IMR-90 (cell line): ENCODE measurements at regions not wholly inside any gene's neighbourhood (a gene's known extent, or its start where the extent isn't known, plus 50 kb on each side); places are given as distances from the start of the nearest gene placed in this dataset.

Experiments
- ATAC-seq: fragments of 200-7000 bp; cut with Tn5 transposase; 2 replicates; pipeline ENCODE4 v1.9.1; 2020; ENCODE audit warnings: low read depth, mild to moderate bottlenecking, moderate library complexity
- BruUV-seq: library from RNA; stranded (reverse); fragments of 400-500 nt; replicated peaks from 2 replicates; lab custom pipeline; 2021; lab: Mats Ljungman, UMichigan
- CTCF ChIA-PET: fragments of 300-600 bp; formaldehyde crosslinking; extraction: SDS; loops from one replicate; lab custom pipeline; 2021; ENCODE audit warnings: antibody characterized with exemption; lab: Yijun Ruan, JAX
- POLR2A ChIA-PET: fragments of 300-600 bp; sonication (Branson Sonifier 250); formaldehyde crosslinking; loops from one replicate; lab custom pipeline; 2022; ENCODE audit warnings: antibody characterized with exemption; ENCODE audit not compliant: unreplicated experiment; lab: Charles Lee
- DNase-seq: peaks from one replicate; pipeline ENCODE4 v3.0.0; 2013
- H2AFZ ChIP-seq: replicated peaks from 2 replicates; pipeline ENCODE3; 2013; ENCODE audit warnings: low read length, mild to moderate bottlenecking; ENCODE audit not compliant: poor library complexity
- H2AK5ac ChIP-seq: 2 replicates; pipeline ENCODE4 v1.6.1; 2013; ENCODE audit warnings: low read depth, low read length, inconsistent platforms
- H2AK9ac ChIP-seq: replicated peaks from 2 replicates; pipeline ENCODE3; 2013; ENCODE audit warnings: mild to moderate bottlenecking, low read depth, low read length, moderate library complexity; ENCODE audit not compliant: poor library complexity
- H2BK120ac ChIP-seq: 2 replicates; pipeline ENCODE4 v1.6.1; 2013; ENCODE audit warnings: low read depth, low read length, inconsistent platforms
- H2BK15ac ChIP-seq: 3 replicates; pipeline ENCODE4 v1.6.1; 2013; ENCODE audit warnings: low read depth, low read length, inconsistent platforms
- H2BK20ac ChIP-seq: 2 replicates; pipeline ENCODE4 v1.6.1; 2013; ENCODE audit warnings: low read depth, mild to moderate bottlenecking, inconsistent platforms, low read length, moderate library complexity
- H2BK5ac ChIP-seq: 2 replicates; pipeline ENCODE4 v1.6.1; 2013; ENCODE audit warnings: mild to moderate bottlenecking, low read depth, low read length, inconsistent platforms; ENCODE audit not compliant: poor library complexity, severe bottlenecking
- H3K14ac ChIP-seq: replicated peaks from 2 replicates; pipeline ENCODE4 v1.6.1; 2013; ENCODE audit warnings: low read depth, low read length, inconsistent platforms
- H3K18ac ChIP-seq: 2 replicates; pipeline ENCODE4 v1.6.1; 2013; ENCODE audit warnings: low read depth, low read length, control low read depth
- H3K23ac ChIP-seq: 2 replicates; pipeline ENCODE4 v1.6.1; 2013; ENCODE audit warnings: low read depth, low read length, inconsistent platforms
- H3K27ac ChIP-seq: 2 replicates; pipeline ENCODE4 v1.5.1; 2013; ENCODE audit warnings: mild to moderate bottlenecking, control low read depth, low read length; ENCODE audit not compliant: insufficient read depth
- H3K27me3 ChIP-seq: 2 replicates; pipeline ENCODE4 v1.6.1; 2013; ENCODE audit warnings: low read length; ENCODE audit not compliant: control insufficient read depth, insufficient read depth
- H3K36me3 ChIP-seq: 2 replicates; pipeline ENCODE4 v1.6.1; 2013; ENCODE audit warnings: low read length, mixed read lengths; ENCODE audit not compliant: control insufficient read depth, insufficient read depth
- H3K4ac ChIP-seq: 2 replicates; pipeline ENCODE4 v1.6.1; 2013; ENCODE audit warnings: low read depth, low read length, inconsistent platforms
- H3K4me1 ChIP-seq: 2 replicates; pipeline ENCODE4 v1.6.1; 2013; ENCODE audit warnings: low read length, mixed read lengths; ENCODE audit not compliant: control insufficient read depth, insufficient read depth
- H3K4me2 ChIP-seq: 2 replicates; pipeline ENCODE4 v1.6.1; 2013; ENCODE audit warnings: low read depth, mild to moderate bottlenecking, control low read depth, low read length, moderate library complexity
- H3K4me3 ChIP-seq: 2 replicates; pipeline ENCODE4 v1.5.1; 2013; ENCODE audit warnings: low read depth, mild to moderate bottlenecking, control low read depth, low read length, moderate library complexity; ENCODE audit not compliant: insufficient read depth
- H3K56ac ChIP-seq: 2 replicates; pipeline ENCODE4 v1.6.1; 2013; ENCODE audit warnings: low read length, inconsistent platforms; ENCODE audit not compliant: insufficient read depth; ENCODE audit errors: extremely low read depth
- H3K79me1 ChIP-seq, 2 experiments: 2 replicates each; pipeline ENCODE4 v1.6.1; 2013; ENCODE audit warnings: low read length in 2 of 2, inconsistent platforms in 1 of 2, low read depth in 1 of 2
- H3K9ac ChIP-seq: 2 replicates; pipeline ENCODE4 v1.6.1; 2013; ENCODE audit warnings: low read depth, low read length, control low read depth
- H3K9me1 ChIP-seq: 2 replicates; pipeline ENCODE4 v1.6.1; 2013; ENCODE audit warnings: low read length, inconsistent platforms; ENCODE audit not compliant: insufficient read depth
- H3K9me3 ChIP-seq: 2 replicates; pipeline ENCODE4 v1.6.1; 2013; ENCODE audit warnings: low read length; ENCODE audit not compliant: control insufficient read depth, insufficient read depth
- H4K20me1 ChIP-seq: 2 replicates; pipeline ENCODE4 v1.6.1; 2013; ENCODE audit warnings: low read length, inconsistent platforms; ENCODE audit not compliant: insufficient read depth
- H4K5ac ChIP-seq: 2 replicates; pipeline ENCODE4 v1.6.1; 2013; ENCODE audit warnings: mild to moderate bottlenecking, low read depth, low read length, control low read depth
- H4K8ac ChIP-seq, 2 experiments: 2 replicates each; pipeline ENCODE4 v1.6.1; 2013; ENCODE audit warnings: low read depth in 2 of 2, low read length in 2 of 2, control low read depth in 1 of 2, inconsistent platforms in 1 of 2
- H4K91ac ChIP-seq: 2 replicates; pipeline ENCODE4 v1.6.1; 2013; ENCODE audit warnings: low read depth, low read length, inconsistent platforms; ENCODE audit not compliant: insufficient read depth
- BHLHE40 ChIP-seq: fragments of 150-350 bp; IDR thresholded peaks from 2 replicates; pipeline ENCODE4 v1.6.1; 2016; ENCODE audit warnings: mild to moderate bottlenecking, low read depth, low read length
- CEBPB ChIP-seq: IDR thresholded peaks from 2 replicates; pipeline ENCODE4 v1.6.1; 2012; ENCODE audit warnings: low read depth, low read length, improper control_type of control experiment
- CHD1 ChIP-seq: IDR thresholded peaks from 2 replicates; pipeline ENCODE4 v1.6.1; 2012; ENCODE audit warnings: low read depth, low read length, improper control_type of control experiment
- CTCF ChIP-seq: conservative IDR thresholded peaks from 2 replicates; pipeline ENCODE4 v1.5.1; 2012; ENCODE audit warnings: mild to moderate bottlenecking, low read depth, low read length, improper control_type of control experiment
- ELK1 ChIP-seq: fragments of 150-350 bp; IDR thresholded peaks from 2 replicates; pipeline ENCODE4 v1.6.1; 2016; ENCODE audit warnings: low read depth, mild to moderate bottlenecking, low read length, moderate library complexity, borderline replicate concordance
- FOS ChIP-seq: fragments of 150-350 bp; IDR thresholded peaks from 2 replicates; pipeline ENCODE4 v1.6.1; 2016; ENCODE audit warnings: low read depth, low read length
- MAFK ChIP-seq: IDR thresholded peaks from 2 replicates; pipeline ENCODE4 v1.6.1; 2012; ENCODE audit warnings: low read depth, low read length, improper control_type of control experiment
- MAZ ChIP-seq: IDR thresholded peaks from 2 replicates; pipeline ENCODE4 v1.6.1; 2012; ENCODE audit warnings: low read depth, mild to moderate bottlenecking, low read length, improper control_type of control experiment, moderate library complexity, borderline replicate concordance
- MXI1 ChIP-seq: IDR thresholded peaks from 2 replicates; pipeline ENCODE4 v1.6.1; 2012; ENCODE audit warnings: low read depth, mild to moderate bottlenecking, low read length, moderate library complexity, borderline replicate concordance
- NFE2L2 ChIP-seq: fragments of 150-350 bp; IDR thresholded peaks from 2 replicates; pipeline ENCODE4 v1.6.1; 2016; ENCODE audit warnings: low read depth, mild to moderate bottlenecking, low read length
- POLR2A ChIP-seq: IDR thresholded peaks from 2 replicates; pipeline ENCODE4 v1.6.1; 2012; ENCODE audit warnings: mild to moderate bottlenecking, low read depth, low read length
- RAD21 ChIP-seq: IDR thresholded peaks from 2 replicates; pipeline ENCODE4 v1.6.1; 2012; ENCODE audit warnings: low read length, improper control_type of control experiment
- RCOR1 ChIP-seq: IDR thresholded peaks from 2 replicates; pipeline ENCODE4 v1.6.1; 2012; ENCODE audit warnings: mild to moderate bottlenecking, low read length, improper control_type of control experiment; ENCODE audit not compliant: insufficient replicate concordance
- RFX5 ChIP-seq: IDR thresholded peaks from 2 replicates; pipeline ENCODE4 v1.8.0; 2012; ENCODE audit warnings: low read depth, mild to moderate bottlenecking, low read length, moderate library complexity
- SMC3 ChIP-seq: fragments of 150-350 bp; IDR thresholded peaks from 2 replicates; pipeline ENCODE4 v1.6.1; 2016; ENCODE audit warnings: low read depth, mild to moderate bottlenecking, antibody characterized with exemption, low read length, moderate library complexity
- USF2 ChIP-seq: fragments of 150-350 bp; IDR thresholded peaks from 2 replicates; pipeline ENCODE4 v1.6.1; 2017; ENCODE audit warnings: mild to moderate bottlenecking, antibody characterized with exemption, low read length, low read depth
- dilution Hi-C: fragments of 300-500 bp; cut with HindIII; formaldehyde crosslinking; loops from one replicate; pipeline ENCODE4 v1.14.3; 2018; ENCODE audit warnings: low sequenced_read_pairs; ENCODE audit not compliant: unreplicated experiment
- in situ Hi-C: fragments of 300-500 bp; cut with MboI; formaldehyde crosslinking; loops from 3 replicates; pipeline ENCODE4 v1.14.3; 2019; ENCODE audit warnings: low sequenced_read_pairs, inconsistent platforms, mixed read lengths
- intact Hi-C: fragments of 100-400 bp; cut with micrococcal nuclease; formaldehyde crosslinking; loops from 2 replicates; pipeline ENCODE4 v1.10.0; 2022

- Histone ChIP-seq H3K9me1 (no peaks in the 10 kb centered on the region), H2AK9ac (no peak overlapping the region), H3K36me3 (no peaks in the 10 kb centered on the region), H4K20me1 (no peaks in the 10 kb centered on the region), H3K27ac (no peak overlapping the region), H4K8ac (no peak overlapping the region), H4K91ac (no peak overlapping the region), H3K23ac (no peak overlapping the region), H4K5ac (no peak overlapping the region), H3K4me2 (no peak overlapping the region), H2AFZ (no peak overlapping the region), H3K4ac (no peak overlapping the region), H3K4me3 (no peak overlapping the region), H2BK15ac (no peak overlapping the region), H3K27me3 (no peaks in the 10 kb centered on the region), H2BK20ac (no peak overlapping the region), H3K14ac (no peak overlapping the region), H3K4me1 (no peaks in the 10 kb centered on the region), H3K18ac (no peak overlapping the region), H3K79me1 (no peaks in the 10 kb centered on the region), H3K56ac (no peak overlapping the region), H2BK5ac (no peak overlapping the region), H2BK120ac (no peak overlapping the region), H3K9me3 (peaks cover 4% of the 10 kb centered on the region; the same call in 1 of the 2 replicates), H3K9ac (no peak overlapping the region), H2AK5ac (no peak overlapping the region)
- DNase-seq (no peak), ATAC-seq (no peak)
- CTCF ChIA-PET, result no interaction called here
- intact Hi-C loops (no loop called here), dilution Hi-C loops (no loop called here), in situ Hi-C loops (no loop called here)
- no TSS peak for BruUV-seq
- no peak for TF ChIP-seq CHD1
- no peak for TF ChIP-seq RCOR1
- no peak for TF ChIP-seq MAFK
- no peak for TF ChIP-seq POLR2A
- no peak for TF ChIP-seq USF2
- no peak for TF ChIP-seq CEBPB
- TF ChIP-seq MXI1, result no peak
- TF ChIP-seq MAZ, result no peak
- TF ChIP-seq ELK1, result no peak
- TF ChIP-seq RFX5, result no peak
- no peak for TF ChIP-seq FOS
- no peak for TF ChIP-seq NFE2L2
- no peak for TF ChIP-seq RAD21
- no peak for TF ChIP-seq CTCF
- TF ChIP-seq BHLHE40, result no peak
- no peak for TF ChIP-seq SMC3
- POLR2A ChIA-PET, result no interaction called here
Observed at GRCh38 chr1:55413286-55413685, 198.1 kb upstream of the USP24 start.
